Smooth muscle cell (in vitro differentiated cells): ENCODE measurements at regions not wholly inside any gene's neighbourhood (a gene's known extent, or its start where the extent isn't known, plus 50 kb on each side); places are given as distances from the start of the nearest gene placed in this dataset.
A peak's percentile ranks its signal among the peaks of the same experiment; 100 is the strongest.

Experiments
- DNase-seq: peaks from one replicate; lab custom pipeline; 2025; ENCODE audit not compliant: unreplicated experiment; lab: John Stamatoyannopoulos, UW
- H2AFZ ChIP-seq: fragments of 200-600 bp; sonication (generic); 2 replicates; pipeline ENCODE4 v1.6.0; 2016; ENCODE audit warnings: antibody characterized with exemption, low read depth, mild to moderate bottlenecking
- H3F3A ChIP-seq: fragments of 200-600 bp; sonication (generic); 2 replicates; pipeline ENCODE4 v1.6.0; 2017; ENCODE audit warnings: antibody characterized with exemption, low read depth
- H3K27ac ChIP-seq: fragments of 200-600 bp; sonication (generic); 2 replicates; pipeline ENCODE4 v1.5.1; 2016; ENCODE audit warnings: low read depth, mild to moderate bottlenecking
- H3K27me3 ChIP-seq: fragments of 200-600 bp; sonication (generic); 2 replicates; pipeline ENCODE4 v1.6.1; 2016; ENCODE audit warnings: low read depth, mild to moderate bottlenecking
- H3K36me3 ChIP-seq: fragments of 200-600 bp; sonication (generic); 2 replicates; pipeline ENCODE4 v1.5.1; 2016; ENCODE audit warnings: low read depth
- H3K4me1 ChIP-seq: fragments of 200-600 bp; sonication (generic); 2 replicates; pipeline ENCODE4 v1.5.1; 2016; ENCODE audit warnings: low read depth
- H3K4me2 ChIP-seq: fragments of 200-600 bp; sonication (generic); 2 replicates; pipeline ENCODE4 v1.6.0; 2016; ENCODE audit warnings: mild to moderate bottlenecking
- H3K4me3 ChIP-seq: fragments of 200-600 bp; sonication (generic); 2 replicates; pipeline ENCODE4 v1.5.1; 2016; ENCODE audit warnings: mild to moderate bottlenecking
- H3K79me2 ChIP-seq: fragments of 200-600 bp; sonication (generic); 2 replicates; pipeline ENCODE4 v1.6.0; 2016; ENCODE audit warnings: low read depth, mild to moderate bottlenecking
- H3K9ac ChIP-seq: fragments of 200-600 bp; sonication (generic); 2 replicates; pipeline ENCODE4 v1.6.0; 2016; ENCODE audit warnings: low read depth
- H3K9me3 ChIP-seq: fragments of 200-600 bp; sonication (generic); replicated peaks from 2 replicates; pipeline ENCODE4 v1.5.1; 2016; ENCODE audit warnings: low read depth
- H4K20me1 ChIP-seq: fragments of 200-600 bp; sonication (generic); 2 replicates; pipeline ENCODE4 v1.6.0; 2016; ENCODE audit warnings: low read depth
- WGBS: methylation state at CpG from one replicate; pipeline ENCODE4 v1.1.7; 2016; ENCODE audit warnings: low lambda C conversion rate; 5-methylcytosine and 5-hydroxymethylcytosine counted together
- TF ChIP-seq, protein P1 (sequence below): fragments of 200-600 bp; sonication (generic); IDR thresholded peaks from 2 replicates; pipeline ENCODE4 v1.5.1; 2017; ENCODE audit warnings: borderline replicate concordance, mild to moderate bottlenecking, antibody characterized with exemption; ENCODE audit not compliant: insufficient read depth, poor library complexity, severe bottlenecking

- no peaks in the 10 kb centered on the region for H4K20me1 ChIP-seq
- H2AFZ ChIP-seq, result no peak overlapping the region
- no peak overlapping the region for H3K9ac ChIP-seq
- H3K36me3 ChIP-seq, result no peaks in the 10 kb centered on the region
- no peak for DNase-seq
- H3K27me3 ChIP-seq, result no peaks in the 10 kb centered on the region
- H3F3A ChIP-seq, result no peaks in the 10 kb centered on the region
- no peak overlapping the region for H3K4me3 ChIP-seq
- no peaks in the 10 kb centered on the region for H3K9me3 ChIP-seq
- peak overlapping the region; percentile 44 for H3K4me2 ChIP-seq
- H3K27ac ChIP-seq, result peak overlapping the region; percentile 67
- H3K4me1 ChIP-seq, result peaks cover 8% of the 10 kb centered on the region
- H3K79me2 ChIP-seq, result no peaks in the 10 kb centered on the region
- TF ChIP-seq, protein P1, sequence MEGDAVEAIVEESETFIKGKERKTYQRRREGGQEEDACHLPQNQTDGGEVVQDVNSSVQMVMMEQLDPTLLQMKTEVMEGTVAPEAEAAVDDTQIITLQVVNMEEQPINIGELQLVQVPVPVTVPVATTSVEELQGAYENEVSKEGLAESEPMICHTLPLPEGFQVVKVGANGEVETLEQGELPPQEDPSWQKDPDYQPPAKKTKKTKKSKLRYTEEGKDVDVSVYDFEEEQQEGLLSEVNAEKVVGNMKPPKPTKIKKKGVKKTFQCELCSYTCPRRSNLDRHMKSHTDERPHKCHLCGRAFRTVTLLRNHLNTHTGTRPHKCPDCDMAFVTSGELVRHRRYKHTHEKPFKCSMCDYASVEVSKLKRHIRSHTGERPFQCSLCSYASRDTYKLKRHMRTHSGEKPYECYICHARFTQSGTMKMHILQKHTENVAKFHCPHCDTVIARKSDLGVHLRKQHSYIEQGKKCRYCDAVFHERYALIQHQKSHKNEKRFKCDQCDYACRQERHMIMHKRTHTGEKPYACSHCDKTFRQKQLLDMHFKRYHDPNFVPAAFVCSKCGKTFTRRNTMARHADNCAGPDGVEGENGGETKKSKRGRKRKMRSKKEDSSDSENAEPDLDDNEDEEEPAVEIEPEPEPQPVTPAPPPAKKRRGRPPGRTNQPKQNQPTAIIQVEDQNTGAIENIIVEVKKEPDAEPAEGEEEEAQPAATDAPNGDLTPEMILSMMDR, result no peak
These were observed 266.5 kb upstream of the MTNR1B start for GRCh38 chr11:92702805-92703448.

GRCh38 chr11:92703449-92703830 lies 266.0 kb upstream of the MTNR1B start:
- H3K79me2 ChIP-seq, result no peaks in the 10 kb centered on the region
- no peak for DNase-seq
- H3K27me3 ChIP-seq, result no peaks in the 10 kb centered on the region
- peak overlapping the region; percentile 67 for H3K27ac ChIP-seq
- H3K4me3 ChIP-seq, result no peak overlapping the region
- no peak overlapping the region for H3K9ac ChIP-seq
- TF ChIP-seq, protein P1, result no peak
- WGBS, result 69% methylated on average over 3 of the region's 3 CpGs
- H3K4me1 ChIP-seq, result peaks cover 8% of the 10 kb centered on the region
- no peaks in the 10 kb centered on the region for H4K20me1 ChIP-seq
- no peaks in the 10 kb centered on the region for H3F3A ChIP-seq
- no peak overlapping the region for H2AFZ ChIP-seq
- H3K36me3 ChIP-seq, result no peaks in the 10 kb centered on the region
- H3K4me2 ChIP-seq, result peak overlapping the region; percentile 44
- no peaks in the 10 kb centered on the region for H3K9me3 ChIP-seq

DNA sequence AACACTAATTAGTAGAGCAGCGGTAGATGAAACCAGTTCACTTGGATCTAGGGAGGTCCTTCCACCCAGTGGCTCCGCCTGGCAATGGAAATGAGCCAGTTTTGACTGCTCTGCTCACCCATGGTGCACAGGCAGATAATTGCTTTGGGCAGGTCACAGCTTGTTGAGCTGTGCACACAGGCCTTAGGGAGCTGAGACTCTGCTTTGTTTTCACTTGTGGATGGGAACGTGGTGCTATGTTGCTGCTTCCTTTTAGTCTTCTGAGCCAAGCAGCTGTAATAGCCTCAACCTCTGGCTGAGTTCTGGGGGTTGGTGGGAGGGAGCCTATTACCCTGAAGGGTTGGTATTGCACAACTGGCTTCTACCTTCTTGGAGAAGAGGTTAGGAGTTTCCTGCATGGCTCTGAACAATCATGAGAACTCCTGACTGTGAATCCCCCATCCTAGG lies 262.3 kb upstream of the MTNR1B start:
- Histone ChIP-seq H3K27ac (no peak overlapping the region), H3K4me2 (no peak overlapping the region), H3K36me3 (no peaks in the 10 kb centered on the region), H3K27me3 (no peaks in the 10 kb centered on the region), H3K79me2 (no peaks in the 10 kb centered on the region), H3K4me3 (no peak overlapping the region), H3K9ac (no peak overlapping the region), H4K20me1 (no peaks in the 10 kb centered on the region), H3F3A (no peaks in the 10 kb centered on the region), H3K9me3 (no peaks in the 10 kb centered on the region), H3K4me1 (peaks cover 8% of the 10 kb centered on the region), H2AFZ (no peak overlapping the region)
- TF ChIP-seq, protein P1, result no peak
- no peak for DNase-seq
- 79% methylated on average over 3 of the region's 3 CpGs for WGBS

GRCh38 chr11:92707665-92708064 lies 261.8 kb upstream of the MTNR1B start:
- TF ChIP-seq, protein P1, result no peak
- Histone ChIP-seq H3K4me1 (peaks cover 11% of the 10 kb centered on the region), H3K9me3 (no peaks in the 10 kb centered on the region), H3K36me3 (no peaks in the 10 kb centered on the region), H3K9ac (no peak overlapping the region), H3K79me2 (no peaks in the 10 kb centered on the region), H3K27ac (no peak overlapping the region), H3K4me3 (no peak overlapping the region), H3K27me3 (no peaks in the 10 kb centered on the region), H3F3A (no peaks in the 10 kb centered on the region), H2AFZ (no peak overlapping the region), H3K4me2 (no peak overlapping the region), H4K20me1 (no peaks in the 10 kb centered on the region)
- DNase-seq, result no peak
- 78% methylated on average over 1 of the region's 1 CpG for WGBS
